Germinal center (tissue), 1 donor: ENCODE measurements at regions not wholly inside any gene's neighbourhood (a gene's known extent, or its start where the extent isn't known, plus 50 kb on each side); places are given as distances from the start of the nearest gene placed in this dataset.
"Not testable (repeated sequence)": the region's sequence is repeated elsewhere in the genome, so short reads cannot be mapped to it uniquely, and the experiment has no call there.

ENCODE experiments used
- DNase-seq: peaks from one replicate; pipeline ENCODE4 v3.0.0; 2012; ENCODE audit warnings: mixed read lengths, low spot score

- no peak for DNase-seq
These were observed 114.4 kb upstream of the SLC35F3 start for GRCh38 chr1:233790121-233790520.

GRCh38 chr1:233790662-233791371 lies 113.7 kb upstream of the SLC35F3 start:
- DNase-seq: peak; percentile 54

GRCh38 chr1:233791372-233791703 lies 113.1 kb upstream of the SLC35F3 start:
- DNase-seq: no peak

- no peak for DNase-seq
These were observed 112.8 kb upstream of the SLC35F3 start for GRCh38 chr1:233791721-233792120.

- DNase-seq: no peak
These were observed 109.6 kb upstream of the SLC35F3 start for GRCh38 chr1:233794863-233795262.

- DNase-seq: no peak
These were observed 108.2 kb upstream of the SLC35F3 start for GRCh38 chr1:233796146-233796783.

GRCh38 chr1:233802611-233803010 lies 101.9 kb upstream of the SLC35F3 start:
- no peak for DNase-seq

GRCh38 chr1:233805786-233806185 lies 98.7 kb upstream of the SLC35F3 start:
- DNase-seq: no peak

GRCh38 chr1:233815357-233815756 lies 89.1 kb upstream of the SLC35F3 start:
- DNase-seq: no peak

- DNase-seq: no peak
These were observed 88.6 kb upstream of the SLC35F3 start for GRCh38 chr1:233815865-233816264.

GRCh38 chr1:233816348-233816747 lies 88.1 kb upstream of the SLC35F3 start:
- DNase-seq: no peak

- no peak for DNase-seq
These were observed 85.4 kb upstream of the SLC35F3 start for GRCh38 chr1:233819042-233819441.

- DNase-seq: not testable (repeated sequence)
These were observed 80.3 kb upstream of the SLC35F3 start for GRCh38 chr1:233824179-233824578.

- not testable (repeated sequence) for DNase-seq
These were observed 76.5 kb upstream of the SLC35F3 start for GRCh38 chr1:233827937-233828336.

- no peak for DNase-seq
These were observed 76.0 kb upstream of the SLC35F3 start for GRCh38 chr1:233828480-233828879.

GRCh38 chr1:233834609-233835008 lies 69.9 kb upstream of the SLC35F3 start:
- no peak for DNase-seq

GRCh38 chr1:233838207-233838606 lies 66.3 kb upstream of the SLC35F3 start:
- DNase-seq: not testable (repeated sequence)

GRCh38 chr1:233843525-233844204 lies 60.8 kb upstream of the SLC35F3 start:
- DNase-seq: no peak

- no peak for DNase-seq
These were observed 60.2 kb upstream of the SLC35F3 start for GRCh38 chr1:233844275-233844674.

GRCh38 chr1:233844692-233845091 lies 59.8 kb upstream of the SLC35F3 start:
- no peak for DNase-seq
